HFF-Myc (cell line): ENCODE measurements at regions not wholly inside any gene's neighbourhood (a gene's known extent, or its start where the extent isn't known, plus 50 kb on each side); places are given as distances from the start of the nearest gene placed in this dataset.

Experiments used
- DNase-seq: peaks from one replicate; pipeline ENCODE4 v3.0.0-alpha.2; 2011; ENCODE audit warnings: low read depth; ENCODE audit errors: extremely low read depth
- H3K4me3 ChIP-seq: replicated peaks from 2 replicates; pipeline ENCODE4 v1.5.1; 2011; ENCODE audit warnings: low read depth, mild to moderate bottlenecking, control low read depth, low read length
- TF ChIP-seq, protein P1 (sequence below): IDR thresholded peaks from 2 replicates; pipeline ENCODE4 v1.5.1; 2012; ENCODE audit warnings: mild to moderate bottlenecking, low read depth, low read length, control low read depth; ENCODE audit errors: missing control alignments

GRCh38 chr13:79805317-79805716, 324.4 kb downstream of the NDFIP2 start:
- no peak overlapping the region for H3K4me3 ChIP-seq
- no peak for DNase-seq
- TF ChIP-seq, protein P1, sequence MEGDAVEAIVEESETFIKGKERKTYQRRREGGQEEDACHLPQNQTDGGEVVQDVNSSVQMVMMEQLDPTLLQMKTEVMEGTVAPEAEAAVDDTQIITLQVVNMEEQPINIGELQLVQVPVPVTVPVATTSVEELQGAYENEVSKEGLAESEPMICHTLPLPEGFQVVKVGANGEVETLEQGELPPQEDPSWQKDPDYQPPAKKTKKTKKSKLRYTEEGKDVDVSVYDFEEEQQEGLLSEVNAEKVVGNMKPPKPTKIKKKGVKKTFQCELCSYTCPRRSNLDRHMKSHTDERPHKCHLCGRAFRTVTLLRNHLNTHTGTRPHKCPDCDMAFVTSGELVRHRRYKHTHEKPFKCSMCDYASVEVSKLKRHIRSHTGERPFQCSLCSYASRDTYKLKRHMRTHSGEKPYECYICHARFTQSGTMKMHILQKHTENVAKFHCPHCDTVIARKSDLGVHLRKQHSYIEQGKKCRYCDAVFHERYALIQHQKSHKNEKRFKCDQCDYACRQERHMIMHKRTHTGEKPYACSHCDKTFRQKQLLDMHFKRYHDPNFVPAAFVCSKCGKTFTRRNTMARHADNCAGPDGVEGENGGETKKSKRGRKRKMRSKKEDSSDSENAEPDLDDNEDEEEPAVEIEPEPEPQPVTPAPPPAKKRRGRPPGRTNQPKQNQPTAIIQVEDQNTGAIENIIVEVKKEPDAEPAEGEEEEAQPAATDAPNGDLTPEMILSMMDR: no peak

- TF ChIP-seq, protein P1: no peak
- no peak overlapping the region for H3K4me3 ChIP-seq
- DNase-seq: no peak
These were observed 323.0 kb downstream of the NDFIP2 start for GRCh38 chr13:79803989-79804388.

DNA sequence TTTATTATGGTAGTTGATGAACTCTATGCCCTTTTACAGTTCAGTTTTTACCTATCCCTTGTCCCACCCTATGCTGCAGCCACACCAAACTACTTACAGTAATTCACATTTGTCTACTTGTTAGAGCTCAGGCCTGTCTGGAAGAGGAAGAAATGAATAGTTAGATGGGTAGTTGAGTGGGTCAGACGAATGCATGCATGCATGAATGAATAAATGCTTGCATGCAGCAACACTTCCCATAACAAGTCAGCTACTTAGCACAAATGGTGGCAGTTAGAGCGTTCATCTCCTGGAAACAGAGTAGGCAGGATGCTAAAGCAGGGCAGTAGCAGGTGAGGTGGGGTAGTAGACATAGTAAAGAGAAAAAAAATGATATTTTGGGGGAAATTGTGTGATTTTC, 322.3 kb downstream of the NDFIP2 start:
- H3K4me3 ChIP-seq: no peak overlapping the region
- DNase-seq: no peak
- TF ChIP-seq, protein P1: no peak

DNA sequence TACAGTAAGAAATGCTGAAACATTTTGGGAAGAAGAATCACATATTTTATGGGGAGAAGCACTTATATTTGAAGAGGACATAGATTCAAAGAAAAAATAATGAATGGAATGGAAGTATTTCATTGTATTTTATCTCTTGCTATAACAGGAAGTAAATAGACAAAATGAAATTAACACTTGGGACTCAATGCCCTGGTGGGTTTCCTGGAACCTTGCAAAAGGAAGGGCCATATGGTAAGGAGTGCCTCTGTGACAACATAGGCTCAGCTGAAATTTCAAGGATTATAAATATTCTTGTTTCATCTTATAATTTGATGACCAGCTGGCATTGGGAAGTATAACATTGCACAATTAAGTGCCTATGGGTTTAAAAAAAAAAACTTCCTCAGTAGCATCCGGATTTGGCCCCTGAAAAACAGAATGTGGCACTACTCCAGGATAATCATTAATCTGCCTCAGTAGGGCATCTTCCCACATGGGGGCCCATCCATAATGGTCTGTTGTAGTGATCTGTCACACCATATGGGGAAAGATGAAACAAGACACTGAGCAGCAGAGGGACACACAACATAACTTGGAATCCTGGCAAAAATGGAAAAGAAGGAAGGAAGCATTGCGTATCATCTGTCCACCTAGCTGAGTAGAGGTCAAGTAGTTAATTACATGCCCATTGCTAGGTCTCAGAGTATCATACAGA, 321.6 kb downstream of the NDFIP2 start:
- TF ChIP-seq, protein P1: no peak
- no peak overlapping the region for H3K4me3 ChIP-seq
- DNase-seq: no peak

- DNase-seq: no peak
- H3K4me3 ChIP-seq: no peak overlapping the region
- TF ChIP-seq, protein P1: no peak
These were observed 318.3 kb downstream of the NDFIP2 start for GRCh38 chr13:79799059-79799867.

GRCh38 chr13:79796136-79796535, 315.2 kb downstream of the NDFIP2 start:
- TF ChIP-seq, protein P1: no peak
- H3K4me3 ChIP-seq: no peak overlapping the region
- no peak for DNase-seq
